NCI-H1092 (cell line): ENCODE measurements at regions not wholly inside any gene's neighbourhood (a gene's known extent, or its start where the extent isn't known, plus 50 kb on each side); places are given as distances from the start of the nearest gene placed in this dataset.

ENCODE experiments used
- DNase-seq: peaks from one replicate; lab custom pipeline; 2025; lab: John Stamatoyannopoulos, UW

DNA sequence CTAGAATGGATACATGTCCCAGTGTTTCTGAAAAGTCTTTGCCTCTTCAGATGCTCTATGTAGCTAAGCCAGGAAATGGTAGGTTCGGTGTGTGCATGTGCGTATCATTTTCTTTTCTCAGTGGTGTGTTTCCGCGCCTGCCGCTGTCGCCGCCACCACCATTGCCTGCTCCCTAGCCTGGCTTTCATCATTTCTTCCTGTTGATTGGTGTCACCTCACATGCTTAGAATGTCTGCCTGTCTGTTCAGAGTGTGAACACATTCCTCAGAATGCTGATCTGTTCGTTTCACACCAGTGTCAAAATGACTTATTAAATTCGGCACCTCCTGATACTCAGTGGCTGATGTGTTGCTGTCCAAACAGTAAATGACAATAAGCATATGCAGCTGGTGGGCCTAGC, 255.2 kb upstream of the SPRED2 start:
- no peak for DNase-seq

DNA sequence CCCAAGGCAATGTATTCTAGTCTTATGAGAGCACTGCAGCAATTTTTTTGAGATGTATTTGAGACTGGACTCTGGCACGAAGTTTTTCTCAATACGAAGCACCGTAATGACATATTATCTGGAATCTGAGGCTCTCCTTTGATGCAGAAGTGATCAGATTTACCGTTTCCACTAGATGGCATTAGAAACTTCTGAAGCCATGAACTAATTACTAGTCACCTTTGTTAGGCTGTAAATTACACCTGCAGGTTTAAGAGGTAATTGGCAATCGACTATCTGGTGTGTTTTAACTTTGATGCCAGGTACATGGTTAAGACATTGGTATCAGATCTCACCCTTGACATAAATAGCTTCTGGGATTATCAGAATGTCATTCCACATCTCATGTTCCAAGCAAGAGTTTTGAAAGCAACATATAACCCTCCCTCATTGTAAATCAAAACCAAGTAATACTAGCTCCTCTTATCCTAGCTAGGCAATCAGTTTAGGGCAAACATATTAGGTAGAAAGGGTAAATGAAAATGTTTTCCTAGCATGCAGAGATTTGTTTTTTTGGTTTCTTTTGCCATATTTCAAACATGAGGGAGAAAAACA, 254.6 kb upstream of the SPRED2 start:
- no peak for DNase-seq

DNA sequence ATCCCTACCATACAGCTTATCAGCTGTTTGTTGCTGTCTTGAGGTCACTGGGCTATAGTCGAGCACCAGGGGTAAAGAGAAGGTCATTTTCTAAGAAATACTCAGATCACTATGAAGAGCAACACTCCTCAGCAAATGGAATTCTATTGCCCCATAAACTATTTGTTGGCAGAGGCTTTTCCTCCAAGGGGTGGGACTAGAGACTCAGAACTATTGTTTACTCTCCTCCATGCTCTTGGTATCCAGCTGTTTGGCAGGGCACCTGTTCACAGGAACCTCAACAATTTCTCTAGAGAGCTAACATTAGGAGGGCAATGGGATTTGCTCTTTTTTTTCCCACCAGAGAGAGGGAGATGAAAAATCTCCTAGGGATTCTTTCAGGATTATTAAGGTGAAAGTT, 249.1 kb upstream of the SPRED2 start:
- DNase-seq, result no peak

DNA sequence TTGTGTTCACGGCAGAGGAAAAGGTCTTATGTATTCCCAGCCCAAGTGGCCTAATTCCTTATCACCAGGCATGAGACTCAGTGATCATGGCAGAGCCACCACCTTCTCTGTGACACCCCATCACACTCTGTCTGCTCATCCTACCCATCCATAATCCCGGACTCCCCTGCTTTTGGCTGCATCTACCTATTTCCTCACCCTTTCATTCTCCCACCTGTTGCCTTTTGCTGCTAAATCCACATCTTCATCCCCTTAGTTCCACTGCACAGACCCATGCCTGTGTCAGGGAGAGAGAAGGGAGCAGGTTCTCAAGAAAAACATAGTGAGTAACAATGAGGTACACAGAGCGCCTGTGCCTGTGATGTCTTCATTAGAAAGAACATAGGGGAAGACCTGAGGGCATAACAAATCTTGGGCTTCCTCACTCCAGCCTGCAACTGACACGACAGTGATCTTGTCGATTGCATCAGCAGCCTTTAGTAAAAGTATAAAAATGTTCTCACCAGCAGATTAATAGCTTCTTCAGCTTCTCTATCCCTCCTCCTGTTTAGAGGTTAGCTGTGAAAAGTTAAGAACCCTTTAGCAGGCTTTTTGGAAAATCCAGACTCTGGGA, 246.5 kb upstream of the SPRED2 start:
- DNase-seq, result no peak

DNA sequence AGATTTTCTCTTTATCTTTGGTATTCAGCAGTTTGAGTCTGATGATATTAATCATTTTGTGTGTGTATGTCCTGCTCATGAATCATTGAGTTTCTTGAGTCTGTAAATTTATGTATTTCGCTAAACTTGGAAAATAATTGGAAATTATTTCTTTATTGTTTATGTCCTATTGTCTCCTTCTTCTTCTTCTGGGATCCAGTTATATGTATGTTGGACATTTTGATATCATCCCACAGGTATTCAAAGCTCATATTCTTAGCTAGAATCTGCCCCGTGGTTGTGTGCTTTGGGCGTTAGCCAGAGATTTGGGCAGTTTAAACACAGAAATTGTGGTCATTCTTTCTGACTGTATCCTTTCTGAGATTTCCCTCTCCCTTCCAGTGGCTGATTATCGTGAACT, 243.0 kb upstream of the SPRED2 start:
- DNase-seq, result no peak

DNA sequence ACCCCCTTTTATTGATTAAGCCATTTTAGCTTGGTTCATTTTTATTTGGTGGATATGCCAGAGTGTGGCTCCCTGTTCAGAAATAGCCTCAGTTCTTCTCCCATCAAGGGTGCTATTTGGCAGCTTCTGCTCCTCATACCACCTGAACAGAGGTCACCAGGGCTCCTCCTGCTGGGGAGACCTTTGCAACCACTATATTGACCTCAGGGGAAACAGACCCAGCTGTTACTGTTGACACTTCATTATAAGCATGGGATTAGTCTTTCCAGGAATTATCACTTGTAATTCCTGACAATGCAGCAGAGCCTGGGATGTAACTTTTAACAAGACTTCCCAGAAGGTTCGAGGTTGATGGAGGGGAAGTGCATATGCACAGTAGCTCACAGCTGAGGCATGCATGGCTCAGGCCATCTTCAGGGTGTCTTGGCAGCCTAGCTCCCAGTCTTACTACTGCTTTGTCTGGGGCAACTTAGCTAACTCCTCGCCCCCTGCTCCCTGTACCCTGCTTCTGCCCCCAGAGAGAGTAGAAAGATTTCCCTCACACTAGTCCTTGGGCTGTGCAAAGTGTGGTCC, 239.4 kb upstream of the SPRED2 start:
- DNase-seq, result no peak

DNA sequence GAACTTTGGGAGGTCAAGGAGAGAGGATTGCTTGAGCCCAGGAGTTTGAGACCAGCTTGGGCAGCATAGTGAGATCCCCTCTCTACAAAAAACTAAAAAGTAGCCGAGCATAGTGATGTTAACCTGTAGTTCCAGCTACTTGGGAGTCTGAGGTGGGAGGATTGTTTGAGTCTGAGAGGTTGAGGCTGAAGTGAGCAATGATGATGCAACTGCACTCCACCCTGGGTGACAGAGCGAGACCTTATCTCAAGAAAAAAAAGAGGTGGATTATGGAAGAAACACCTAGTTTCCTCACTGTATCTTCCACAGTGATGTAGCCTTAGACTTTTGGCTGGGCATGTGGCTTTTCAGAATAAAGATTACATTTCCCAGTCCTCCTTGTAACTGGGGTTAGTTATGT, 237.2 kb upstream of the SPRED2 start:
- no peak for DNase-seq

DNA sequence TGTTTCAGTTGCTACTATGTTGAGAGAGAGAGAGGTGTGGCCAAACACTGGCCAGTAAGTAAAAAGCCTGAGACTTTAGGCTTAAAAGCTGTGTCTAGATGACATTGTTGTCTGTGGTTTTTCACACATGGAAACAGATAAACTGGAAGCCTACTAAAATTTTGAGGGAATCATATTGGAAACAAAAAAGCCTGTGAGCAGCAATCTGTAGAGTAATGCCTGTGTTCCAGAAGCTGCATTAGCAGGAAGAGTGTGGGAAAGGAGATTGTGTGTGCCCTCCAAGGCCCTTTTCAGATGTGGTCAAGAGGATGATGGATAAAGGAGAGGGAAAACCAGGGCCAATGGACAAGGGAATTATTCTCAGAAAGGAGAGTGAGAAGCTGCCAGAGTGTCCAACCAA, 236.3 kb upstream of the SPRED2 start:
- DNase-seq, result no peak

DNA sequence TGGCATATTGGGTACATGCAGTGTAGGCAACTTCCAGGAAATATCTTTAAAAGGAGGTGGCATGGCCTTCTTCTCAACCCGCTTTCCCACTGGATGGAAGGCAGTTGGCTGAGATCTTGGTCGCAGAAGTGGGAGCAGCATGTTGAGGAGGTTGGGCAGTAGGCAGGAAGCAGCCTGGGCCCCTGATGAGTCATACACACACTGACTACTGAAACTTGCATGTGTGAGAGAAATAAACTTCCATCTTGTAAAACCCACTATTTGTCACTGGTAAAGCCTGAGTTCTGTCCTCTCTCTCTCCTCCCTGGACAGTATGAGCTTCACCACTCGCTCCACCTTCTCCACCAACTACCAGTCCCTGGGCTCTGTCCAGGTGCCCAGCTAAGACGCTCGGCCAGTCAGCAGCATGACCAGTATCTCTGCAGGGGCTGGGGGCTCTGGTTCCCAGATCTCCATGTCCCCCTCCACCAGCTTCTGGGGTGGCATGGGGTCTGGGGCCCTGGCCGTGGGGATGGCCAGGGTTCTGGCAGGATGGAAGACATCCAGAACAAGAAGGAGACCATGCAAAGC, 233.8 kb upstream of the SPRED2 start:
- no peak for DNase-seq

DNA sequence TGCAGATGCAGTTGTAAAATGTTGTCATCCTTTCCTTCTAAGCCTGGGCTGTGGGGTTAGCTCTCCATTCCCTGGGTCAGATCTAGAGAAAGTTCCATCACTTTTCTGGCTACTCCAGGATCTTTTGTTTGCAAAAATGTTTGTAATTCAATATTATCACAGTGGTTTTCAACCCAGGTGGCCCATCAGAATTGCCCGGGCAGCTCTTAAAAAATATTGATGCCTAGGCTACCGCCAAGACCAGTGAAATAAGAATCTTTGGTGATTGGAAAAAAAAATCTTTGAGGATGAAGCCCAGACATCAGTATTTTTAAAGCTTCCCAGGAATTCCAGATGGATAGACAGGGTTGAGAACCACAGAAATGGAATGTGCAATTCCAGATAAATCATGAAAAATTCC, 232.5 kb upstream of the SPRED2 start:
- no peak for DNase-seq

DNA sequence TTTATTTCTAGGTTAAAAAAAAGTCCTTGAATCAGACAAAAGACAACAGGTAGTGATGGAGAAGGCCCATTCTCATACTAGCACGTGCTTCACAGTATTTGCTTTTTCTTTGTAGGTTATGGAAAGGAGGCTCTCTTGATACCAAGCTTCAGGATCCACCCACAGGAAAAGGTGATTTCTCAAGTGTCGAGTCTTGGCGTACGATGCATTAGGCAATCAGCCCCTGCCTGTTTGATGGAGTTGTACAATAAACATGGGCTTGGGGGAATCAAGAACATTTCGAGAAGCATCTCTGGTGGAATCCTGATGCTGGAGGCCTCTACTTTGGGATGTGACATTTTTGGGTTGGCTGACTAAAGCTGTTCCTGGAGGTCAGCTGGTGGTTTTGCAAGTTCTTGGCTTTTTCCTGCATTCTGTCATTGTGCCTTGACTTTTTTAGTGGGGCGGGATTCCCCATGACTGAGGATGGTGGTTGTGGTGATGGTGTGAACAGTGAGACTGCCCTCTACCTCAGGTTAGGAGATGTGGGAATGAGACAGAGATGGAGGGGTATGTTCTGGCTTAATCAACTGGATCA, 231.5 kb upstream of the SPRED2 start:
- DNase-seq, result no peak

DNA sequence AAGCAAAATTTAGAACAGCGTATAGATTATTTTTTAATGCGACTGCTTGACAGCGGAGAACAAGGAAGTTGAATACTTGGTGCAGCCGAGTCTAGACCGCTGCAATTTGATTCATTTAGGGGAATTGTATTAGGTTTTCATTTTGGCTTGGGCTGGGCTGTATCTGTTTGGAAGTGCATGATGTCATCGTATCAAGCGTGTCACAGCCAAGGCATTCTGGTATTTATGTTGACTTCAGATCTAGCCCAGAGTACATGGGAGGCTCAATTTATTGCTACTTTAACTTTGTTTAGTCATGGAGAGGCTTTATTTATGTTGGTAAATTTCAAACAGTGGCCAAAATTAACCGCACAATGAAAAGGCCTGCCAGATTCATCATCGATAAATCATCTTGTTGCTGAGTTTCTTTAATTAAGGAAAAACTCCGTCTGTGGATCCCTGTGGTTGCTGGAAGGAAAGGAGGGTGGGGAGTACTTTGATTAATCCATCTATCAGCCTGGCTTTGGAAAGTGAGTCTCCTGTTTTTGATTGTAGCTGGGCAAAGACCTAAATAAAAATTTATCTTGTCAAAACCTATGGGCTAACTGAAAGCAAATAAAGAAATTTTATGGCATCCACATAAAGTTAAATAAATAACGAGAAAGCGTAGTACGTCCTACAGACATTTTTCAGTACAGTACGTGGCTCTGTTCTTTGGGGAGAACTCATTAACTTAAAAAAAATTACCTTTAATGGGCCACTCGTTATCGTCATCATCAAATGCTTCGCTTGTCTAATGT, 230.4 kb upstream of the SPRED2 start:
- no peak for DNase-seq

DNA sequence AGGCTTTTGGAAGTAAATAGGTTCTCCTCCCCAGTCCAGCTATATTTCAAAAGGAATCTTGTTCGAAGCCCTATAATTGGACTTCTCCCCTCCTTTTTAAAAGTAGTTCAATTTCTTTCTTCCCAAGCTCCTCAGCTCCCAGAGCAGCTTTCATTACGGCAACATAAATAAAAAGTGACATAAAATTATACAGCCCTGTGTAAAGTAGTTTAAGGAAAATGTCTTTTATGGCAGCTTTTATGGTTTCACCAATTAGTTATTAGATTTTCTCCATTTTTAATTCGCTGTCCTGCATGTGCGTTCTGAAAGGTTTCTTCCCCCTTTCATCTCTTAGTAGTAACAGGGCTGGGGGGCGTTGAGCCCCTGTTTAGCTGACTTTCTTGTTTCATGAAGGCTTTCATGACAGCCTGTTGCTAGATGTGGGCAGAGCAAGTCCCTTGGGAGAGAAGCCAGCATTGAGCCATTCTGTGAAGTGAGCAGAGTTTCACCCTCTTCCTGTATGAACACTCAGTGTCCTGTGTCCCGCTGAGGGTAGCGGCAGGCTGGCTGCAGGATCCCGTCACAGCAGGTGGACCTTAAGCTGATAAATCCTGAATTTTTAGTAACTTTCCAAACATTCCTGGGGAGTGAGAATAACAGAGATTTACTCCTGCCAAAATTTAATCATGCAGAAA, 229.7 kb upstream of the SPRED2 start:
- no peak for DNase-seq

DNA sequence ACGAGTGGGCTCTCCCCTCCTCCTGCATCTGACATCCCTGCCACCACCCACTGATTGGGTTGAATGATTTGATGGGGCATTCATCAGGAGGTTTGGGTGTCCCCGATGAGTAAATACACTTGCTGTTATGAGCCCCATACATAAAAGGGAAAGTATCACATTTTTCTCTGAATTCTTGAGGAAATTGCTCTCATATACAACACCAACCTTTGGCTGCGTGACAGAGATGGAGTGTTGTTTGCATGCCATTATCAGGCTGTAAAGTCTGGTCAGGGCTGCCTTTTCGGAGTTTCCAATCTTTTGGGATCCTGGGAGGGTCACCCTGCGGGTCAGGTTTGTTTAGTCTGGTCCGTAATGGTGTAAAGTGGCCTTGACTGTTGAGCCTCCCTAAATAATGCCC, 227.9 kb upstream of the SPRED2 start:
- DNase-seq, result no peak

DNA sequence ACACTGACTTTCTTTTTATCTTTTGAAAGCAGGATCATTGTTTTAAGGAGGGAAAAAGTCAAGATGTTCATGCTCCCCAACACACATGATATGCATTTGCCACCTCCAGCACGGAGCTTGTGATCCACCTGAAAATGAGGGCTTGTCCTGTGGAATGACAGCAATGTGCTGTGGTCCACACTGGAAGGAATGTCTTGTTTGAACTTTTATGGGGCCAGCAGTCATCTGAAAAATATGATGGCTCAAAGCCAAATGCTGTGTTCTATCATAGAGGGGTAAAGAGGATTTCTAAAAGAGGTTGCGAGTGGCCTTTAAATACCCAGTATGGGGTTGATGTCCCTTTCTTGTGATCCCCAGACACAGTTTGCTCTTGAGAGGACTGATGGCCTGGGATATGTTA, 226.5 kb upstream of the SPRED2 start:
- DNase-seq, result no peak

DNA sequence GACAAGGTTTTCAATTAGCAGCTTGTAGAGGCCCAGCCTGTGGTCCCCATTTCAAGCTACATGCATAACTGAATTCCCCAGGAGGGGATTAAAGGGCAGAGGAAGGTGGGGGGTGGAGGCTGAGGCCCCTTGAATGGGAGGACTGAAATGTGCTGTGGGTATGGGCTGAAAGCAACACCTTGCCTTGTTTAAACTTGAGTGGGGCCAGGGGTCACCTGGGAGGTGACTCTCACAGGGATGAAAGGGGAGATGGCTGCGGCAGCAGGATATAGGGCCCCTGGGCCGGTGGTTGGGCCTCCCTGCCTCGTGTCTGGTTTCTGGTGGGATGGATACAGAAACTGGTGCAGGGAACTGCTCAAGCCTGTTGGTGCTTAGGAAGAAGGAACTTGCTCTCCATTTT, 225.9 kb upstream of the SPRED2 start:
- no peak for DNase-seq

DNA sequence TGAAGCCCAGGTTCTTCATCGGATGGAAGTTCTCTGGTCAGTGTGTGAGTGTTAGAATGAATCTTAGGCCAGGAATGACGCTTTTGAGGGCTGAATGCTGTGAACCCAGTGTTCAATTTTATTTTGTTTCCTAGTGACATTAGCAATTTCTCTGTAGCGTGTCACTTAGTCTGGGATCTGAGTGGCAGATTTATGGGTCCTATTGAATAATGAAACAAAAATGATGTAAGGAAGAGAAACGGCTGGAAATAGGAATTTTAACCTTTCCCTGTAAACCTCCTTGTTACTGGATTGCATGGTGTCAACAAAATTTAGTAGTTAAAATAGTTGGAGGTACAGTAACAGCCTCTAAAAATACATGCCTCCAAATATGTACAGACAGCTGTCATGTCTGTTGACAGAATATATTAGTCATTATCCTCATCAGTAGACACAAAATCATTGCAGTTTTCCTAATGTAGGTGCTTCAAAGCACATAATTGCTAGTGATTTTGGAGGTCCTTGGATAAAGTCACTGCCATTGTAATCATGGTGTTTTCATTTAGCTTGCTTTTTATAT, 223.8 kb upstream of the SPRED2 start:
- no peak for DNase-seq

DNA sequence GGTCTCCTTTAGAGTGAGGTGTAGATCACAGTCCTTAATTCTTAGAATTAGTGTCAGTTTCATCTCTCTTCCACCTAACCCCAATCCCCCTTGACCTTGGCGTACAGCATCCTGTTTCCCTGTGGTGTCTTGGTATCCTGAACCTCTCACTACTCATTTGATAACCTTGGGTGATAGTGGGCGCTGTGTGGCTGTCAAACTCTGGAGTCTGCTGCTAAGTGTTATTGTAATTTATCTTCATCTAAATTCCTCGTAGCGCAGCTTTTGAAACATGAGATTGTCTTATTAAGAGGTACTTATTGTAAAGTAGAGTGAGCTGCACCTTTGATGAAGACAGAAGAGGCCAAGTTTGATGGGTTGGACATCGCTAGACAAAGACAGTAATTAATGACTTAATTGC, 222.6 kb upstream of the SPRED2 start:
- no peak for DNase-seq

DNA sequence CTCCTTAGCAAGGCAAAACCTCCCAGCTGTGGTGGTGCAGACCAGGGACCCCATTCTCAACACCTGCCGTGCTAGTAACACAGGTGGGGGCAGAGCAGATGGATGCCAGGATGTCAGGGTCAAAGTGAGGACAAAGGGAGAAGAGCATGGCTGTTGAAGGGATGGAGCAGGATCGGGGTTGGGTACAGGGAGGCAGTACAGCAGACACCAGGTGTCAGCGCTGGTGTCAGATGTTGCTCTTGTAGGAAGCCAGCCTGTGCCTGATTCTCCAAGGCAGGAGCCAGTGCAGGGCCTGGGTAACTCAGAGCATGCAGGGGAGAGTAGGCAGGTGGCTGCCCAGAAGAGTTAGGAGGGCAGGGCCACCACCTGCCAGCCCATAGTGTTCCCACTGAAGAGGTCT, 222.1 kb upstream of the SPRED2 start:
- DNase-seq, result no peak

DNA sequence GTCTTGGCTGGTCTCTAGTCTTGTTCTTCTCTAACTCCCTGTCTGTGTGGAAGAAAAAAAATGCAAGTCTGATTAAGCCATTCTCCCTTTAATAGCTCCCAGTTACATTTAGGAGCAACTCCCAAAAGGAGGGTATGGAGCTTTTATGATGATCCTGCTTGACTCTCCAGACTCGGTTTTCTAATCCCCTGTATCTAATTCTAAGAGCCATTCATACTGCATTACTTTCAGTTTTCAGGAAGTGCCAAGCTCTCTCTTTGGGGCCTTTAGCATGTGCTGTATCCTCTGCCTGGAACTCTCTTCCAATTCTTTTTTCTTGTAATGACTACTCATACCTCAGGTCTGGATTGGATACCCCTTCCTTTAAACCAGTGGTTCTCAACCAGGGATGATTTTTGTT, 219.7 kb upstream of the SPRED2 start:
- DNase-seq, result no peak

DNA sequence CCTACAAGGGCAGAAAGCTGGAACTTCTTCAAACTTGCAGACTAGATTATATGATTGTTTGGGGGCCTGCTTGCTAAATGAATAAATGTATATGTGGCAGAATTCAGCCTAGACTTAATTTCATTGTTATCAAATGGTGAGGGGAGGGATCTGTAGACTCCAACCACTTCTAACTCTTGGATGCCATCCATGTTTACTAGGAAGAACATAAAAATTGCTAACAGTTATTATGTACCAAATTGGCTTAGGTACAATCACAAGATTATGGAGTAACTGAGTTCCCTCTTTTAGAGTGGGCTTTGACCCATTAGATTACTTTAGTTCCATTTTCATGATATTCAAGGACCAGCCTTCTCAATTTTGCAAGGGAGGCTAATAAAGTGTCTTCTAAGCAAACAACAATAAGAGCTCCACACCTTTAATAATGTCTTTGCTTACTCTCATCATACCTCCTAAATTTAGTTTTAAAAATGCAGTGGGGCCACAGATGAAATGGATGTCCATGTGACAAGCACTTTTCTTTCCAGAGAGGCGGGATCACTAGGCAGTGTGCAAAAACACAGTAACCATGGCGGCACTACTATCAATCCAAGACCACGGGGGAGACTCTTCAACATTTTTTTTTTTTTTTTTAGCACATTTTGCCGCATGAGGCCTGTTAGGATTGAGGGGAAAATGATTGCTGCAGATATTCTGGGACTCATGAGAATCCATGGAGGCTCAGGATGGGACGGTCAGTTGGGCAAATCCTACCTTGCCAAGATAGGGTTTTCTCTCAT, 217.6 kb upstream of the SPRED2 start:
- no peak for DNase-seq
